ENCODE measurements at regions not wholly inside any gene's neighbourhood (a gene's known extent, or its start where the extent isn't known, plus 50 kb on each side); places are given as distances from the start of the nearest gene placed in this dataset.

GRCh38 chrX:2614911-2615310, 76.2 kb upstream of the CD99 start:
- no peak for TF ChIP-seq REST (IDR thresholded peaks at IDR 0.05; ENCODE audit: low read depth, low read length)
- TF ChIP-seq EP300 (IDR thresholded peaks at IDR 0.05; ENCODE audit: borderline replicate concordance in 1 of 2, low read depth in 1 of 2, low read length in 1 of 2): no peak
- TF ChIP-seq CHD2 (IDR thresholded peaks at IDR 0.05; ENCODE audit: low read length, partially characterized antibody): no peak
- TF ChIP-seq POLR2AphosphoS5 (IDR thresholded peaks at IDR 0.05; ENCODE audit: low read depth, low read length): no peak
